ENCODE measurements at regions not wholly inside any gene's neighbourhood (a gene's known extent, or its start where the extent isn't known, plus 50 kb on each side); places are given as distances from the start of the nearest gene placed in this dataset.

- Histone ChIP-seq H3K36me3 (no peaks in the 10 kb centered on the region), H3K9me3 (no peaks in the 10 kb centered on the region), H3K4me3 (no peak overlapping the region), H3K4me1 (no peaks in the 10 kb centered on the region), H3K27me3 (peaks cover 0 to 4% (median 0%) of the 10 kb centered on the region in 3 donors), H3K27ac (no peak overlapping the region)
- TF ChIP-seq EP300 (IDR thresholded peaks at IDR 0.05) (no peak), POLR2A (IDR thresholded peaks at IDR 0.05) (no peak), CTCF (IDR thresholded peaks at IDR 0.05) (no peak), POLR2AphosphoS5 (IDR thresholded peaks at IDR 0.05) (no peak)
- no peak for DNase-seq
- intact Hi-C loops (cut with DNase I; ENCODE audit: low total_unique reads), result no loop called here
- WGBS, 5 donors, result 77 to 88% (median 85%) methylated on average over 4 of the region's 4 CpGs
Measured at GRCh38 chr1:163442231-163442879, 120.6 kb downstream of the NUF2 start.

DNA sequence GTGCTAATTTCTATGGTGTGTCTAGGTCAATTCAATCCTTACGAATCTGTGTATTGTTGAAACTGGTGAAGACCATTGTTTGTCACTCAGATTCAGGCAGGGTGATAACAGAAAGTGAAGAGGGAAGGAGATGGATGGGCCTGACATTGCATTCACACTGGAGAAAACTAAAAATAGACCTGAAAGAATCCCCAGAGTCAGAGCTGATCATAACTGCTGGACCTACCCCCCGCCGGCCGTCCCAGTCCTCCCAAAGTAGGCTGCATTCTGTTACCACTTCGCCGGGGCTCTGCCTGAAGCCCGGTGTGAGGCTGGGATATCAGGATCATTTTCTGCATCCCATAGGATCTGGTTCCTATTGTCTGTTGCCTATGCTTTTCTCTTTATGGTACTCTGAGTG lies 121.1 kb downstream of the NUF2 start:
- no peaks in the 10 kb centered on the region for H3K36me3 ChIP-seq
- no peak overlapping the region for H3K27ac ChIP-seq
- H3K4me1 ChIP-seq, result no peaks in the 10 kb centered on the region
- TF ChIP-seq POLR2AphosphoS5 (IDR thresholded peaks at IDR 0.05), result no peak
- TF ChIP-seq CTCF (IDR thresholded peaks at IDR 0.05), result no peak
- no peak for TF ChIP-seq EP300 (IDR thresholded peaks at IDR 0.05)
- TF ChIP-seq POLR2A (IDR thresholded peaks at IDR 0.05), result no peak
- H3K4me3 ChIP-seq, result no peak overlapping the region
- intact Hi-C loops (cut with DNase I; ENCODE audit: low total_unique reads), result no loop called here
- DNase-seq, result no peak
- 75 to 83% (median 82%) methylated on average over 7 of the region's 7 CpGs for WGBS, 5 donors
- H3K9me3 ChIP-seq, result no peaks in the 10 kb centered on the region
- H3K27me3 ChIP-seq, result peaks cover 0 to 4% (median 0%) of the 10 kb centered on the region in 3 donors

DNA sequence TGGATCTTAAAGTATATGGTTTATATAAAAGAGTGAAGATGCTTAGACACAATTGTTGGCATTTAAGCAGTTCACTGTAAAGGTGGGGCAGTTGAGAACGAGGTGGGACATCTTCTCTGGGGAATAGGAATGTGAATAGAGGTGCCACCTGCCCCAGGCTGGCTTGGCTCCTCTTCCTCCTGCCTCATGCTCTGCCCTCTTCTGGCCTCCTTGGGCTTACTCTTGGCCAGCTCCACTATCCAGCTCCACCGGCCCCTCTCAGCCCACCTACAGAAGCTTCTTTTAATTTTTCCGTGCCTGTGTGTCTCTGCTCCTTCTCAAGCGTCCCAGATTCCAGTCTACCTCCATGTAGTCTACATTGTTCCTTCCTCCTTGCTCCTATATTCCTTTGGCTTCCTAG lies 122.1 kb downstream of the NUF2 start:
- H3K9me3 ChIP-seq, result no peaks in the 10 kb centered on the region
- no peak overlapping the region for H3K4me3 ChIP-seq
- H3K36me3 ChIP-seq, result no peaks in the 10 kb centered on the region
- H3K27ac ChIP-seq, result no peak overlapping the region
- peaks cover 0 to 4% (median 0%) of the 10 kb centered on the region in 3 donors for H3K27me3 ChIP-seq
- intact Hi-C loops (cut with DNase I; ENCODE audit: low total_unique reads), result no loop called here
- no peak for DNase-seq
- H3K4me1 ChIP-seq, result no peaks in the 10 kb centered on the region
- 80 to 87% (median 84%) methylated on average over 4 of the region's 4 CpGs for WGBS, 5 donors
- no peak for TF ChIP-seq POLR2AphosphoS5 (IDR thresholded peaks at IDR 0.05)
- no peak for TF ChIP-seq CTCF (IDR thresholded peaks at IDR 0.05)
- no peak for TF ChIP-seq EP300 (IDR thresholded peaks at IDR 0.05)
- TF ChIP-seq POLR2A (IDR thresholded peaks at IDR 0.05), result no peak

DNA sequence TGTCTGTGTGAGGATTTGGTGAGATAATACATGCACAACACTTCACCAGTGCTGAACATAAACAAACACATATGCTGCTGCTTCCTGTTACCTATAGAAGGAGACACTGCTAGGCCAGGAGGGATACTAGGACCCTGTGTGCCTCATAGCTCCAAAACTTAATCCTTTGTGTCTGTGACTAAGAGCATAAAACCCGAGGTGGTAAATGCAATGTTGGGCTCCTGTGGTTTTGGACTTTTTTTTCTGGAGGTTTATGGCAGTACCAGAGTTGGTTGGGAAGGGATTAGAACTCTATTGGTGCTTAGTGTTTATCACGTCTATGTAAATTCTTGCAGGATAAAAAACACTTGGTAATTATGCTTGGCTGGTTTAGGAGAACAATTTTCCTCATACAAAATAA lies 122.9 kb downstream of the NUF2 start:
- Histone ChIP-seq H3K9me3 (no peaks in the 10 kb centered on the region), H3K27me3 (no peaks in the 10 kb centered on the region), H3K4me3 (no peak overlapping the region), H3K4me1 (no peaks in the 10 kb centered on the region), H3K36me3 (no peaks in the 10 kb centered on the region), H3K27ac (no peak overlapping the region)
- DNase-seq, result no peak
- 40 to 60% (median 48%) methylated on average over 2 of the region's 2 CpGs for WGBS, 5 donors
- TF ChIP-seq POLR2AphosphoS5 (IDR thresholded peaks at IDR 0.05) (no peak), POLR2A (IDR thresholded peaks at IDR 0.05) (no peak), CTCF (IDR thresholded peaks at IDR 0.05) (no peak), EP300 (IDR thresholded peaks at IDR 0.05) (no peak)
- intact Hi-C loops (cut with DNase I; ENCODE audit: low total_unique reads), result no loop called here
